Spinal cord (tissue), 9 donors: ENCODE measurements at regions not wholly inside any gene's neighbourhood (a gene's known extent, or its start where the extent isn't known, plus 50 kb on each side); places are given as distances from the start of the nearest gene placed in this dataset.
"Not testable (repeated sequence)": the region's sequence is repeated elsewhere in the genome, so short reads cannot be mapped to it uniquely, and the experiment has no call there.

Source experiments
- DNase-seq, 6 donors: peaks; one replicate each; pipeline versions ENCODE4 v3.0.0 to v3.0.0-alpha.2; 2013 to 2015; ENCODE audit warnings: low spot score in 6 of 6, low read depth in 4 of 6
- H3K27ac ChIP-seq: one replicate; pipeline ENCODE4 v1.5.1; 2013; ENCODE audit warnings: low read depth, low read length, control low read depth
- H3K27me3 ChIP-seq: one replicate; pipeline ENCODE4 v1.6.1; 2013; ENCODE audit warnings: low read length; ENCODE audit not compliant: control insufficient read depth, insufficient read depth
- H3K36me3 ChIP-seq: one replicate; pipeline ENCODE4 v1.6.1; 2013; ENCODE audit warnings: low read length; ENCODE audit not compliant: control insufficient read depth, insufficient read depth
- H3K4me1 ChIP-seq: one replicate; pipeline ENCODE4 v1.6.1; 2013; ENCODE audit warnings: low read length; ENCODE audit not compliant: control insufficient read depth, insufficient read depth
- H3K4me3 ChIP-seq: one replicate; pipeline ENCODE4 v1.5.1; 2013; ENCODE audit warnings: low read depth, low read length, control low read depth
- H3K9me3 ChIP-seq: one replicate; pipeline ENCODE4 v1.6.1; 2013; ENCODE audit warnings: low read length; ENCODE audit not compliant: control insufficient read depth, insufficient read depth
- WGBS: methylation state at CpG from one replicate; pipeline ENCODE4 v1.1.5; 2013; ENCODE audit warnings: missing lambda C conversion rate; ENCODE audit not compliant: insufficient coverage; 5-methylcytosine and 5-hydroxymethylcytosine counted together
- donor health status: healthy.

- not testable (repeated sequence) for DNase-seq, H3K36me3 ChIP-seq, H3K4me3 ChIP-seq, H3K27ac ChIP-seq, H3K9me3 ChIP-seq, H3K4me1 ChIP-seq, H3K27me3 ChIP-seq
- WGBS, result no CpG with 5 or more reads among the region's 1 CpG
Observed at GRCh38 chr9:66712870-66713269, 187.7 kb upstream of the ZNF658 start.

DNA sequence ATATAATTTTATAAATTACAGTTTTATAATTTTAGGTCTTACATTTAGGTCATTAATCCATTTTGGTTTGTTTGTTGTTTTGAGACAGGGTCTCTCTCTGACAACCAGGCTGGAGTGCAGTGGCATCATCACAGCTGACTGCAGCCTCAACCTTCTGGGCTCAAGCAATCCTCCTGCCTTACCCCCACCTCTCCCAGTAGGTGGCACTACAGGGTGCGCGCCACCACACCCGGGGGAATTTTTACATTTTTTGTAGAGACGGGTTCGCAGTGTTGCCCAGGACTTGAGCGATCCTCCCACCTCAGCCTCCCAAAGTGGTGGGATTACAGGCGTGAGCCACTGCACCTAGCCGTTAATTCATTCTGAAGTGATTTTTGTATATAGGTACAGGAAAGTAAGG, 187.0 kb upstream of the ZNF658 start:
- WGBS, result no CpG with 5 or more reads among the region's 8 CpGs
- not testable (repeated sequence) for H3K27ac ChIP-seq, H3K27me3 ChIP-seq, H3K4me3 ChIP-seq, H3K9me3 ChIP-seq, DNase-seq, H3K4me1 ChIP-seq, H3K36me3 ChIP-seq

GRCh38 chr9:66720845-66721244, 179.7 kb upstream of the ZNF658 start:
- H3K36me3 ChIP-seq, H3K27ac ChIP-seq, H3K9me3 ChIP-seq, DNase-seq, H3K4me1 ChIP-seq, H3K27me3 ChIP-seq, H3K4me3 ChIP-seq: not testable (repeated sequence)
- no CpG with 5 or more reads among the region's 4 CpGs for WGBS

DNA sequence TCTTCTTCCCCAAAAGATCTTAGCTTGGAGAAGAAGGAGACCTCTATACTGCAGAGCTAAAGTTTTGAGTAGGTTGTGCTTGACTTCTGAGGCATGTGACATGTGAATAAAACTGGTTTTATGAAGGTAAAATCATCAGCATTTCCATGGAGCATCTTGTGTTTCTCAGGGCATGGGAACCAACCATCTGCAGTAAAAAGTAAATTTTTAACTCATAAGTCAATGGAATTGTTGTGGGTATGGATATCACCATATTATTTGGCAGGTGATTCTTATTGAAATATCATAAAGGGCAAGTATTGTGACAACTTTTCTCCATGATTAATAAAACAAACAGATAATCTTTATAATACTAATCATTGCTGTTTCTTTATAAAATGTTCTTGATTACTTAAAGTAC, 173.0 kb upstream of the ZNF658 start:
- H3K9me3 ChIP-seq, H3K36me3 ChIP-seq, H3K4me3 ChIP-seq, H3K27me3 ChIP-seq, DNase-seq, H3K4me1 ChIP-seq, H3K27ac ChIP-seq: not testable (repeated sequence)

- H3K4me1 ChIP-seq, H3K27me3 ChIP-seq, DNase-seq, H3K36me3 ChIP-seq, H3K27ac ChIP-seq, H3K9me3 ChIP-seq, H3K4me3 ChIP-seq: not testable (repeated sequence)
Observed at GRCh38 chr9:66736686-66737085, 163.8 kb upstream of the ZNF658 start.

DNA sequence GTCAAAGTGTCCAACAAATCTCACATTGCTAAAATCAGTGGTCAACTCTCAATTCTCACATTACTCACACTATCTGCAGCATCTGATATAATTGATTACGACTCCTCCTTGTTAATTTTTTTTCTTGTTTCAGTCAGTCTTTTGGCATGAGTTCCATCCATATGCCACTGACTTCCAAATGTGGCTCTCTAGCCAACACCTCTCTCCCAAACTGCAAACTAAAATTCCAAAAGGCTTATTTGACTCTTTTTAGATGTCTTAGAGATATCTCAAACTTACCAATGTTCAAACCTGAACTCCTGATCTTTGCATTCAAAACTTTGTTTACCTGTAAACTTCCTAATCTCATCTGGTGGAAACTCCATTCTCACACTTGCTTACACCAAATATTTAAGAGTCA, 162.1 kb upstream of the ZNF658 start:
- not testable (repeated sequence) for H3K9me3 ChIP-seq, H3K27ac ChIP-seq, H3K4me3 ChIP-seq, H3K27me3 ChIP-seq, H3K36me3 ChIP-seq, H3K4me1 ChIP-seq
- WGBS, result 80% methylated on average over 1 of the region's 1 CpG
- peak in 1 of 6 donors; percentile 62 for DNase-seq

DNA sequence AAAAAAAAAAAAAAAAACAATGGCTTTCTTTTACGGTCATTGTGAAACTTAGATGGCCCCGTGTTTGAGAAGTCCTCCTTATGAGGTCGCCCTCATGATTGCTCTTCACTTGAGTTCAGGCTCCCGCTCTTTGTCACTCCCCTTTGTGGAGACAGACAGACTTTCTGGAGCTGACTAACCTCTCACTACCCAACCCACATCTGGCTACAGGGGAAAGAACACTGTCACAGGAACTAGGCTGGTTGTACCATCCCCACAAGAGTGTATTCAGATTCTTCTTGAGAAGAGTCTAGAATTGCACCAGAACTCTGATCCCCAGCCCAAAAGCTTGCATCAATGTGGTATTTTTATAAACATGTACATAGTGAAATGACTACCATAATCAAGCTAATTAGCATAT, 160.4 kb upstream of the ZNF658 start:
- no CpG with 5 or more reads among the region's 4 CpGs for WGBS
- H3K36me3 ChIP-seq, H3K4me1 ChIP-seq, H3K9me3 ChIP-seq, H3K27me3 ChIP-seq, DNase-seq, H3K27ac ChIP-seq, H3K4me3 ChIP-seq: not testable (repeated sequence)

- not testable (repeated sequence) for H3K4me1 ChIP-seq, H3K36me3 ChIP-seq, H3K4me3 ChIP-seq, H3K9me3 ChIP-seq, DNase-seq, H3K27ac ChIP-seq, H3K27me3 ChIP-seq
- no CpG with 5 or more reads among the region's 27 CpGs for WGBS
Observed at GRCh38 chr9:66745846-66746245, 154.7 kb upstream of the ZNF658 start.

DNA sequence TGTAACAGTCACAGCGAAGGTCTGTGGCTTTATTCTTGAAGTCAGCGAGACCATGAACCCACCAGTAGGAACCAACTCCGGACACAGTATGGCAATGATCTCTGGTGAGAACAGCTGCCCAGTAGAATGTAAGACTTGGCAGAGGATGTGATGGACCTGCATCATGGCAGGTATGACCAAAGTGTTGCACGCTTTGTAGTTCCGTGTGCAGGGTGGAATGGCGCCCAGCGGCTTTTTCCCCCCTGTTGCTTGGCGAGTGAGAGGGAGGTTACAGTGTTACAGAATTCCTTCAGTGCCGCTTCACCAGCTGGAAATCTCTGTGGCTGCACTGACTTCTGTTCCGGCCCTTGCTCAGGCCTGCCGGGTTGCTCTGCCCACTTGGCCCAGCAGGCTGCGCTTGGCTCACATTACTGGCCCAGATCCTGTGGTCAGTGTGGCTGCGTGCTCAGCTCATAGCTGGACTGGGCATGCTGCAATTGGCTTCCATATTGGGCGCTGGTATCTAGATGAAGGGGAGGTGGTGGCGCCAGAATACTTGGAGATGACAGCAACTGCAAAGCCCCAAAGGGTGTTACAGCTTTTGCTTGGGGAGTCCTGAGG, 148.1 kb upstream of the ZNF658 start:
- not testable (repeated sequence) for H3K9me3 ChIP-seq, H3K4me3 ChIP-seq, H3K27me3 ChIP-seq, H3K36me3 ChIP-seq, H3K27ac ChIP-seq, H3K4me1 ChIP-seq
- DNase-seq, result peak in 1 of 6 donors; percentile 0
- 100% methylated on average over 2 of the region's 15 CpGs for WGBS

GRCh38 chr9:66759825-66760492, 140.6 kb upstream of the ZNF658 start:
- no CpG with 5 or more reads among the region's 7 CpGs for WGBS
- not testable (repeated sequence) for H3K36me3 ChIP-seq, DNase-seq, H3K9me3 ChIP-seq, H3K27ac ChIP-seq, H3K4me3 ChIP-seq, H3K27me3 ChIP-seq, H3K4me1 ChIP-seq
